MM.1S (cell line): ENCODE measurements at regions not wholly inside any gene's neighbourhood (a gene's known extent, or its start where the extent isn't known, plus 50 kb on each side); places are given as distances from the start of the nearest gene placed in this dataset.

Experiments
- DNase-seq: peaks from one replicate; pipeline ENCODE4 v3.0.0-alpha.2; 2015
- H2AFZ ChIP-seq: fragments of 300-600 bp; sonication (generic); 2 replicates; pipeline ENCODE4 v1.6.0; 2016; ENCODE audit warnings: antibody characterized with exemption, low read length
- H3F3A ChIP-seq: fragments of 300-600 bp; sonication (generic); 2 replicates; pipeline ENCODE4 v1.6.1; 2016; ENCODE audit warnings: mild to moderate bottlenecking, antibody characterized with exemption, low read length, moderate library complexity, mixed read lengths; ENCODE audit not compliant: insufficient read depth
- H3K27ac ChIP-seq: fragments of 300-600 bp; sonication (generic); 2 replicates; pipeline ENCODE4 v1.5.1; 2016; ENCODE audit warnings: mild to moderate bottlenecking, low read length
- H3K27me3 ChIP-seq: fragments of 300-600 bp; sonication (generic); replicated peaks from 2 replicates; pipeline ENCODE4 v1.6.0; 2016; ENCODE audit warnings: low read length; ENCODE audit not compliant: insufficient read depth
- H3K36me3 ChIP-seq: fragments of 300-600 bp; sonication (generic); replicated peaks from 2 replicates; pipeline ENCODE4 v1.6.1; 2016; ENCODE audit warnings: mild to moderate bottlenecking, low read length, mixed read lengths; ENCODE audit not compliant: insufficient read depth
- H3K4me1 ChIP-seq: fragments of 300-600 bp; sonication (generic); 2 replicates; pipeline ENCODE4 v1.6.1; 2016; ENCODE audit warnings: low read length, mixed read lengths
- H3K4me2 ChIP-seq: fragments of 300-600 bp; sonication (generic); 2 replicates; pipeline ENCODE4 v1.6.0; 2016; ENCODE audit warnings: low read depth, low read length
- H3K4me3 ChIP-seq: fragments of 300-600 bp; sonication (generic); 2 replicates; pipeline ENCODE4 v1.5.1; 2016; ENCODE audit warnings: low read length, mixed read lengths
- H3K79me2 ChIP-seq: fragments of 300-600 bp; sonication (generic); 2 replicates; pipeline ENCODE4 v1.6.1; 2016; ENCODE audit warnings: mixed run types, low read length, mixed read lengths
- H3K9ac ChIP-seq: fragments of 300-600 bp; sonication (generic); 2 replicates; pipeline ENCODE4 v1.6.1; 2016; ENCODE audit warnings: low read length, mixed read lengths
- H3K9me2 ChIP-seq: fragments of 300-600 bp; sonication (generic); replicated peaks from 2 replicates; pipeline ENCODE4 v1.6.1; 2016; ENCODE audit warnings: mild to moderate bottlenecking, low read length, mixed read lengths; ENCODE audit not compliant: insufficient read depth
- H3K9me3 ChIP-seq: fragments of 300-600 bp; sonication (generic); replicated peaks from 2 replicates; pipeline ENCODE4 v1.6.1; 2016; ENCODE audit warnings: mild to moderate bottlenecking, low read length, mixed read lengths; ENCODE audit not compliant: insufficient read depth
- H4K20me1 ChIP-seq: fragments of 300-600 bp; sonication (generic); 2 replicates; pipeline ENCODE4 v1.6.1; 2016; ENCODE audit warnings: mild to moderate bottlenecking, low read length, moderate library complexity, mixed read lengths; ENCODE audit not compliant: insufficient read depth
- CTCF ChIP-seq: fragments of 300-600 bp; sonication (generic); IDR thresholded peaks from 2 replicates; pipeline ENCODE4 v1.5.1; 2016; ENCODE audit warnings: antibody characterized with exemption, low read length, mixed read lengths
- EZH2 ChIP-seq: fragments of 300-600 bp; sonication (generic); optimal IDR thresholded peaks from 2 replicates; pipeline ENCODE3; 2017; ENCODE audit warnings: low read depth, mild to moderate bottlenecking, antibody characterized with exemption, low read length, mixed read lengths
- EZH2phosphoT487 ChIP-seq: fragments of 300-600 bp; sonication (generic); IDR thresholded peaks from 2 replicates; pipeline ENCODE4 v1.6.1; 2018; ENCODE audit warnings: antibody characterized with exemption, low read length

GRCh38 chr16:80066805-80067580, 466.5 kb upstream of the MAF start:
- Histone ChIP-seq H3K4me1 (peaks cover 3% of the 10 kb centered on the region; the same call in 1 of the 2 replicates), H2AFZ (no peak overlapping the region), H3K9me2 (no peaks in the 10 kb centered on the region), H4K20me1 (no peaks in the 10 kb centered on the region), H3K27me3 (no peaks in the 10 kb centered on the region), H3K36me3 (no peaks in the 10 kb centered on the region), H3K79me2 (no peaks in the 10 kb centered on the region), H3K9me3 (no peaks in the 10 kb centered on the region), H3K27ac (no peak overlapping the region), H3K9ac (no peak overlapping the region), H3K4me3 (no peak overlapping the region), H3F3A (no peaks in the 10 kb centered on the region; the same call in 1 of the 2 replicates), H3K4me2 (no peak overlapping the region)
- no peak for TF ChIP-seq EZH2
- no peak for TF ChIP-seq EZH2phosphoT487
- no peak for TF ChIP-seq CTCF
- no peak for DNase-seq

GRCh38 chr16:80065541-80065940, 465.0 kb upstream of the MAF start:
- Histone ChIP-seq H4K20me1 (no peaks in the 10 kb centered on the region), H3K79me2 (no peaks in the 10 kb centered on the region), H3K36me3 (no peaks in the 10 kb centered on the region), H3F3A (no peaks in the 10 kb centered on the region; the same call in 1 of the 2 replicates), H3K27me3 (no peaks in the 10 kb centered on the region), H3K9ac (no peak overlapping the region), H3K4me2 (no peak overlapping the region), H3K9me3 (no peaks in the 10 kb centered on the region), H3K4me3 (no peak overlapping the region), H2AFZ (no peak overlapping the region), H3K4me1 (peaks cover 3% of the 10 kb centered on the region; the same call in 1 of the 2 replicates), H3K9me2 (no peaks in the 10 kb centered on the region), H3K27ac (no peak overlapping the region)
- TF ChIP-seq EZH2phosphoT487 (no peak), CTCF (no peak), EZH2 (no peak)
- no peak for DNase-seq

- Histone ChIP-seq H4K20me1 (no peaks in the 10 kb centered on the region), H2AFZ (no peak overlapping the region), H3F3A (no peaks in the 10 kb centered on the region; the same call in 1 of the 2 replicates), H3K27ac (peak overlapping the region; percentile 16; the same call in 1 of the 2 replicates), H3K9me2 (no peaks in the 10 kb centered on the region), H3K36me3 (no peaks in the 10 kb centered on the region), H3K79me2 (no peaks in the 10 kb centered on the region), H3K4me1 (peaks cover 3% of the 10 kb centered on the region; the same call in 1 of the 2 replicates), H3K27me3 (no peaks in the 10 kb centered on the region), H3K4me2 (no peak overlapping the region), H3K4me3 (no peak overlapping the region), H3K9me3 (no peaks in the 10 kb centered on the region), H3K9ac (no peak overlapping the region)
- TF ChIP-seq CTCF = no peak
- no peak for TF ChIP-seq EZH2
- no peak for TF ChIP-seq EZH2phosphoT487
- peak; percentile 48 for DNase-seq
Observed at GRCh38 chr16:80063713-80064069, 463.2 kb upstream of the MAF start.
